ENCODE measurements at regions not wholly inside any gene's neighbourhood (a gene's known extent, or its start where the extent isn't known, plus 50 kb on each side); places are given as distances from the start of the nearest gene placed in this dataset.

- H3K4me3 Mint-ChIP-seq: no peak overlapping the region
- no peaks in the 10 kb centered on the region for H3K36me3 Mint-ChIP-seq
- peak overlapping the region; percentile 68 for H3K27ac Mint-ChIP-seq
- no peak for TF ChIP-seq CTCF (IDR thresholded peaks at IDR 0.05; ENCODE audit: unreplicated experiment)
- no peaks in the 10 kb centered on the region for H3K27me3 Mint-ChIP-seq (ENCODE audit: low read depth)
- DNase-seq (ENCODE audit: low spot score in 2 of 2, unreplicated experiment in 2 of 2): no peak
- peaks cover 30% of the 10 kb centered on the region for H3K4me1 Mint-ChIP-seq
- H3K9me3 Mint-ChIP-seq: peaks cover 13% of the 10 kb centered on the region
These were observed 381.2 kb downstream of the MN1 start for GRCh38 chr22:27420195-27420816.

- Mint-ChIP-seq H3K27me3 (ENCODE audit: low read depth) (no peaks in the 10 kb centered on the region), H3K9me3 (peaks cover 13% of the 10 kb centered on the region), H3K4me3 (no peak overlapping the region), H3K27ac (peak overlapping the region; percentile 68), H3K4me1 (peaks cover 28% of the 10 kb centered on the region), H3K36me3 (no peaks in the 10 kb centered on the region)
- DNase-seq (ENCODE audit: low spot score in 2 of 2, unreplicated experiment in 2 of 2): no peak
- TF ChIP-seq CTCF (IDR thresholded peaks at IDR 0.05; ENCODE audit: unreplicated experiment): no peak
These were observed 380.7 kb downstream of the MN1 start for GRCh38 chr22:27420817-27421361.

- no peaks in the 10 kb centered on the region for H3K36me3 Mint-ChIP-seq
These were observed 379.1 kb downstream of the MN1 start for GRCh38 chr22:27422442-27422841.

GRCh38 chr22:27424319-27424718, 377.2 kb downstream of the MN1 start:
- H3K9me3 Mint-ChIP-seq: peaks cover 23% of the 10 kb centered on the region
- no peaks in the 10 kb centered on the region for H3K27me3 Mint-ChIP-seq (ENCODE audit: low read depth)

More at GRCh38 chr22:27422442-27422841, 379.1 kb downstream of the MN1 start:
- Mint-ChIP-seq H3K9me3 (peaks cover 14% of the 10 kb centered on the region), H3K27me3 (ENCODE audit: low read depth) (no peaks in the 10 kb centered on the region), H3K27ac (no peak overlapping the region), H3K4me3 (no peak overlapping the region), H3K4me1 (peaks cover 17% of the 10 kb centered on the region)
- DNase-seq (ENCODE audit: low spot score in 2 of 2, unreplicated experiment in 2 of 2): no peak
- TF ChIP-seq CTCF (IDR thresholded peaks at IDR 0.05; ENCODE audit: unreplicated experiment): no peak

GRCh38 chr22:27429476-27429875, 372.1 kb downstream of the MN1 start:
- Mint-ChIP-seq H3K27me3 (ENCODE audit: low read depth) (no peaks in the 10 kb centered on the region), H3K36me3 (peaks cover 7% of the 10 kb centered on the region), H3K9me3 (peaks cover 22% of the 10 kb centered on the region), H3K4me3 (no peak overlapping the region), H3K4me1 (peaks cover 7% of the 10 kb centered on the region), H3K27ac (no peak overlapping the region)
- no peak for DNase-seq (ENCODE audit: low spot score in 2 of 2, unreplicated experiment in 2 of 2)
- TF ChIP-seq CTCF (IDR thresholded peaks at IDR 0.05; ENCODE audit: unreplicated experiment): no peak

More at GRCh38 chr22:27424319-27424718, 377.2 kb downstream of the MN1 start:
- Mint-ChIP-seq H3K27ac (no peak overlapping the region), H3K36me3 (peaks cover 3% of the 10 kb centered on the region), H3K4me1 (peaks cover 15% of the 10 kb centered on the region), H3K4me3 (no peak overlapping the region)
- DNase-seq (ENCODE audit: low spot score in 2 of 2, unreplicated experiment in 2 of 2): no peak
- no peak for TF ChIP-seq CTCF (IDR thresholded peaks at IDR 0.05; ENCODE audit: unreplicated experiment)
